ENCODE measurements at regions not wholly inside any gene's neighbourhood (a gene's known extent, or its start where the extent isn't known, plus 50 kb on each side); places are given as distances from the start of the nearest gene placed in this dataset.

DNA sequence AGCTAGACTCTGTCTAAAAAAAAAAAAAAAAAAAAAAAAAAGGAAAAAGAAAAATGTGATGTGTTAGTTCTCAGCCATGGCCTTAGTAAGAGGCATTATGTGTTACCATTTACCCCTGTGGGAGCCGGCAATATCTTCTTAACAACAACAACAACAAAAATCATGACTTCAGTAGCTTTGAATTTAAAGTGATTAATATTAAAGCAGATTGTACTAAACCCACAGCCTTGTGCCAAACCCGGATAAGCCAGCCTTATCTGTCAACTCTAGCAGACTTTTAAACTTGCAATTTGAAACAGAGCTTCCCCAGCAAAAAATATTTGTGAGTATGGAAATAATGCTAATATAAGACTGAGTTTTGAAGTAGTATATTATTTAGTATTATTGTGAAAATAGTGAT lies 462.1 kb upstream of the GNPDA2 start:
- Histone ChIP-seq H3K9me3 (ENCODE audit: insufficient read depth, low read depth, low read length) (no peaks in the 10 kb centered on the region), H3K36me3 (ENCODE audit: insufficient read depth, low read depth, low read length) (no peaks in the 10 kb centered on the region), H3K27me3 (ENCODE audit: insufficient read depth, low read length) (no peaks in the 10 kb centered on the region), H3K9ac (ENCODE audit: low read depth, low read length) (no peak overlapping the region), H3K4me1 (ENCODE audit: insufficient read depth, low read length) (no peaks in the 10 kb centered on the region), H3K4me3 (ENCODE audit: low read length) (no peak overlapping the region), H3K27ac (ENCODE audit: low read length) (no peak overlapping the region)

DNA sequence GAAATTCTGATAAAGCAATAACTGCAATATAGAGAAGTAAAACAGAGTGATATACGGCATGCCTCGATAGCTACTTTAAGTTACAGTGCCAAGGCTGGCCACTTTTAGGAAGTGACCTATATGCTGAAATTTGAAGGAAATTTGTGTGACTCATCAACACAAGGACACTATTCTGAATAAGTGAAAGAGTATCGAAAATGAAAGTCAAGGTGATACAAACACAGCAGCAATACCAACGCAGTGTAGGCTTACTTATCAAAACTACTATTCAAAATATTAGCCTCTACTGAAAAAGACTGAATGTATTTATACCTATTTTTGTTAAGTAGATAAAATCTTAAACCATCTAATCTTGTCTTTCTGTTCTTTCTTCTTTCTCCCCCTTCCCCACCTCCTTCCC lies 459.9 kb upstream of the GNPDA2 start:
- Histone ChIP-seq H3K4me3 (ENCODE audit: low read length) (no peak overlapping the region), H3K9ac (ENCODE audit: low read depth, low read length) (no peak overlapping the region), H3K27ac (ENCODE audit: low read length) (no peak overlapping the region), H3K9me3 (ENCODE audit: insufficient read depth, low read depth, low read length) (no peaks in the 10 kb centered on the region), H3K36me3 (ENCODE audit: insufficient read depth, low read depth, low read length) (no peaks in the 10 kb centered on the region), H3K27me3 (ENCODE audit: insufficient read depth, low read length) (no peaks in the 10 kb centered on the region), H3K4me1 (ENCODE audit: insufficient read depth, low read length) (no peaks in the 10 kb centered on the region)

GRCh38 chr4:45183905-45184304 lies 457.5 kb upstream of the GNPDA2 start:
- Histone ChIP-seq H3K36me3 (ENCODE audit: insufficient read depth, low read depth, low read length) (no peaks in the 10 kb centered on the region), H3K27ac (ENCODE audit: low read length) (no peak overlapping the region), H3K9me3 (ENCODE audit: insufficient read depth, low read depth, low read length) (no peaks in the 10 kb centered on the region), H3K9ac (ENCODE audit: low read depth, low read length) (no peak overlapping the region), H3K4me1 (ENCODE audit: insufficient read depth, low read length) (no peaks in the 10 kb centered on the region), H3K27me3 (ENCODE audit: insufficient read depth, low read length) (no peaks in the 10 kb centered on the region), H3K4me3 (ENCODE audit: low read length) (no peak overlapping the region)

GRCh38 chr4:45172636-45173035 lies 446.3 kb upstream of the GNPDA2 start:
- Histone ChIP-seq H3K27me3 (ENCODE audit: insufficient read depth, low read length) (no peaks in the 10 kb centered on the region), H3K9ac (ENCODE audit: low read depth, low read length) (no peak overlapping the region), H3K36me3 (ENCODE audit: insufficient read depth, low read depth, low read length) (no peaks in the 10 kb centered on the region), H3K4me1 (ENCODE audit: insufficient read depth, low read length) (no peaks in the 10 kb centered on the region), H3K27ac (ENCODE audit: low read length) (no peak overlapping the region), H3K4me3 (ENCODE audit: low read length) (no peak overlapping the region), H3K9me3 (ENCODE audit: insufficient read depth, low read depth, low read length) (peaks cover 3% of the 10 kb centered on the region; the same call in 1 of the 2 replicates)

DNA sequence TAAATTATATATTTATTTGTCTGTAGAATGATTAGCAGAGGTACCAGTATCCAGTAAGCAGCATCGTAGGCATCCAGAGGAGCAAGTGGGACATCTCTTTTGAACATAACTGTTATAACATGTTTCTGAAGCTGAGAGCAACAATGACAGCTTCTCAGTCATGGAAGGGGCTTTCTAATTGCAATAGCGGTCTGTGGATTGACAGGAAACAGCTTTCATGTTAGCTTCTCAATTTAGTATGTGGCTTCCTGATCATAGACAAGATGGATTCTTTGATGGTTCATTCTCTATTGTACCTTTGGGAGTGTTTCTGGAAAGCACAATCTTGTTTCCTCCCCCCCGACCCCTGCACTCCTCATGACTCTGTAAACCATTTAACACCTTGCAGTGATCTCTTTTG lies 434.6 kb upstream of the GNPDA2 start:
- Histone ChIP-seq H3K27ac (ENCODE audit: low read length) (no peak overlapping the region), H3K36me3 (ENCODE audit: insufficient read depth, low read depth, low read length) (no peaks in the 10 kb centered on the region), H3K4me3 (ENCODE audit: low read length) (no peak overlapping the region), H3K9ac (ENCODE audit: low read depth, low read length) (no peak overlapping the region), H3K27me3 (ENCODE audit: insufficient read depth, low read length) (no peaks in the 10 kb centered on the region), H3K9me3 (ENCODE audit: insufficient read depth, low read depth, low read length) (no peaks in the 10 kb centered on the region), H3K4me1 (ENCODE audit: insufficient read depth, low read length) (no peaks in the 10 kb centered on the region)

DNA sequence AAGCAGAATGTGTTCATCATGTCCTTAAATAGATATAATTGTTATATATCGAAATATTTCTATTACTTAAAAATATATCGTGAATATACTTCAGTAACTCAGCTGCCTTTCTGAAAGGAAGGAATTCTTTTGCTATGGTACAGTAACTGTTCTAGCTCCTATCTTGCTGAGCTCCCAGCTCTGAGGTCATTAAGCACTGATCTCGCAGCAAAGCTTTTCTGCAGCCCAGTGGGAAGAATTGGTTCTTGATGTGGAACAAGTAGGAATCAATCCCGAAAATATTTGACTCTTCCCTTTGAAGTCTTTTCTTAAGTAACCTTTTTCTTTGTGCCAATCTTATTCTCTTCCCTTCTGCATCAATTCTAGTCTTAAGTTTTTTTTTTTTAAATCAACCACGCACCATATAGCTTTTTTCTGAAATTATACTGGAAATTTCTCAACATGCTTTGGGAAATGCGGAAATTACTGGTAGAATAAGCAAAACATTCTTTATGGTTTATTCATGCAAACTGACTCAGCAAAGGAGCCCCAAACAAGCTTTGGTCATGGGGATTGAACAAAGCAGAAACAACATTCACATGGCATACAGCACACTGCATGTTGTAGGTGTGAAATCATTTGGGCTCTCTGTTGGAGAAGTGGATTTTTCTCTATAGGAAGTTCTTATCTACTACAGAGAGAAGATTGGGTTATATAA lies 428.9 kb upstream of the GNPDA2 start:
- no peak overlapping the region for H3K27ac ChIP-seq (ENCODE audit: low read length)

GRCh38 chr4:45147866-45148265 lies 421.5 kb upstream of the GNPDA2 start:
- H3K36me3 ChIP-seq (ENCODE audit: insufficient read depth, low read depth, low read length): no peaks in the 10 kb centered on the region
- H3K9ac ChIP-seq (ENCODE audit: low read depth, low read length): no peak overlapping the region
- H3K4me1 ChIP-seq (ENCODE audit: insufficient read depth, low read length): no peaks in the 10 kb centered on the region
- H3K4me3 ChIP-seq (ENCODE audit: low read length): no peak overlapping the region
- no peaks in the 10 kb centered on the region for H3K9me3 ChIP-seq (ENCODE audit: insufficient read depth, low read depth, low read length)
- no peaks in the 10 kb centered on the region for H3K27me3 ChIP-seq (ENCODE audit: insufficient read depth, low read length)
- H3K27ac ChIP-seq (ENCODE audit: low read length): no peak overlapping the region

More for the DNA sequence above, 428.9 kb upstream of the GNPDA2 start:
- no peaks in the 10 kb centered on the region for H3K9me3 ChIP-seq (ENCODE audit: insufficient read depth, low read depth, low read length)
- no peaks in the 10 kb centered on the region for H3K4me1 ChIP-seq (ENCODE audit: insufficient read depth, low read length)
- no peak overlapping the region for H3K9ac ChIP-seq (ENCODE audit: low read depth, low read length)
- no peak overlapping the region for H3K4me3 ChIP-seq (ENCODE audit: low read length)
- H3K36me3 ChIP-seq (ENCODE audit: insufficient read depth, low read depth, low read length): no peaks in the 10 kb centered on the region
- H3K27me3 ChIP-seq (ENCODE audit: insufficient read depth, low read length): no peaks in the 10 kb centered on the region

DNA sequence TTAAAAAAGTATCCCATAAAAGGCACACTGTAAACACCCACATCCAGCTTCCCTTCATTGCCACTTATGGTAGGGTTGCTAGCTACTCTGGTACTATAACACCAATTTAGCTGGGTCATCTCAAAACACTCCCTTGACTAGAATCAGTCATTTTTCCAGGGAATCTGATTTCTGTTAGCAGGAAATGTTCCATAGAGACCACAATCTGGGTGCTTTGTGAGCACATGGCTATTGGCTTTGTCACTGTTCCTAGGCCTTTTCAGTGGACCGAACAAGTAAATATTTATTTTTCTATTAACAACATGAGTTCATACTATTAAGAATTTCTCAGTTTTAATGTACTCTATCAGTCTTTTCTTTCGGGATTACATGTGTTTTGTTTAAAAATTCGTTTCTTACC lies 404.7 kb upstream of the GNPDA2 start:
- no peaks in the 10 kb centered on the region for H3K4me1 ChIP-seq (ENCODE audit: insufficient read depth, low read length)
- no peaks in the 10 kb centered on the region for H3K27me3 ChIP-seq (ENCODE audit: insufficient read depth, low read length)
- H3K4me3 ChIP-seq (ENCODE audit: low read length): no peak overlapping the region
- no peak overlapping the region for H3K27ac ChIP-seq (ENCODE audit: low read length)
- H3K9ac ChIP-seq (ENCODE audit: low read depth, low read length): no peak overlapping the region
- no peaks in the 10 kb centered on the region for H3K36me3 ChIP-seq (ENCODE audit: insufficient read depth, low read depth, low read length)
- no peaks in the 10 kb centered on the region for H3K9me3 ChIP-seq (ENCODE audit: insufficient read depth, low read depth, low read length)

- no peaks in the 10 kb centered on the region for H3K27me3 ChIP-seq (ENCODE audit: insufficient read depth, low read length)
- no peaks in the 10 kb centered on the region for H3K4me1 ChIP-seq (ENCODE audit: insufficient read depth, low read length)
- H3K4me3 ChIP-seq (ENCODE audit: low read length): no peak overlapping the region
- no peaks in the 10 kb centered on the region for H3K9me3 ChIP-seq (ENCODE audit: insufficient read depth, low read depth, low read length)
- H3K36me3 ChIP-seq (ENCODE audit: insufficient read depth, low read depth, low read length): no peaks in the 10 kb centered on the region
- H3K27ac ChIP-seq (ENCODE audit: low read length): no peak overlapping the region
- no peak overlapping the region for H3K9ac ChIP-seq (ENCODE audit: low read depth, low read length)
These were observed 396.1 kb upstream of the GNPDA2 start for GRCh38 chr4:45122406-45122805.

GRCh38 chr4:45121426-45121975 lies 395.1 kb upstream of the GNPDA2 start:
- no peak overlapping the region for H3K4me3 ChIP-seq (ENCODE audit: low read length)
- no peaks in the 10 kb centered on the region for H3K27me3 ChIP-seq (ENCODE audit: insufficient read depth, low read length)
- no peak overlapping the region for H3K27ac ChIP-seq (ENCODE audit: low read length)
- no peak overlapping the region for H3K9ac ChIP-seq (ENCODE audit: low read depth, low read length)
- H3K36me3 ChIP-seq (ENCODE audit: insufficient read depth, low read depth, low read length): no peaks in the 10 kb centered on the region
- no peaks in the 10 kb centered on the region for H3K9me3 ChIP-seq (ENCODE audit: insufficient read depth, low read depth, low read length)
- H3K4me1 ChIP-seq (ENCODE audit: insufficient read depth, low read length): no peaks in the 10 kb centered on the region

DNA sequence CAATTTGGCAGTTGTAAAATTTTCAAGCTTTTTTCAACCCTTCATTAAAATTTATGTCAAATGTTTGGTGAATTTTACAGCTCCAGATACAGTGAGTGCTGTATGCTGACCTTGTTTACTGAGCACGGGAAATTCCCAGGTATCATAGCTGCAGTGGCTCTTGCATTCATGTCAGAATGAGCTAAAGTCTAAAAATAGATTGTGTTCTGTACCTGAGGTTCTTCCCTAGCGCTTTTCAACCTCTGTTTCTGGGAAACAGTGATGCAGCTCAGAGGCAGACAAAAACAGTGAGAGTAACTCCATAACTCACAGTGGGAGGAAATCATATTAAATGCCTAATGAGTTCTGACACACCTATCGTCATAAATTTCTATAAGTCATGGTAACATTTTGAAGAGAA lies 393.8 kb upstream of the GNPDA2 start:
- Histone ChIP-seq H3K9ac (ENCODE audit: low read depth, low read length) (no peak overlapping the region), H3K27ac (ENCODE audit: low read length) (no peak overlapping the region), H3K27me3 (ENCODE audit: insufficient read depth, low read length) (no peaks in the 10 kb centered on the region), H3K9me3 (ENCODE audit: insufficient read depth, low read depth, low read length) (no peaks in the 10 kb centered on the region), H3K36me3 (ENCODE audit: insufficient read depth, low read depth, low read length) (no peaks in the 10 kb centered on the region), H3K4me3 (ENCODE audit: low read length) (no peak overlapping the region), H3K4me1 (ENCODE audit: insufficient read depth, low read length) (no peaks in the 10 kb centered on the region)

DNA sequence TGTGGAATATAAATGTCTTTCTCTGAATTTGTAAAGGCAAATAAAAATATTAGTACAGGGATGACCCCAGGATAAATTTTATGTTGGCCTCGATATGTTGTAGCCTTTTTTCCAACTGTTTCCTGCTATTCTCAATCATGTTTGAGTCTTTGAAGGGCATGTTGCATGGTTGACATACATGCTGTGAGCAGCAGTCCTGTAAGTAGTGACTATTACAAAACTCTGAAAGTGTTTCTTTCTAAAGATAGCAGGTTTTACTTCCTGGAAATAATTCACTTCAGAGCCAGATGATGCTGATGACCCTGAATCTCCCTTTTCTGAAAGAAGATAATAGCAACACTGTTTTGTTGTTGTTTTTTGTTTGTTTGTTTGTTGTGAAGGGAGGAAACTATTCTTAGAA lies 393.0 kb upstream of the GNPDA2 start:
- Histone ChIP-seq H3K4me1 (ENCODE audit: insufficient read depth, low read length) (no peaks in the 10 kb centered on the region), H3K9ac (ENCODE audit: low read depth, low read length) (no peak overlapping the region), H3K27me3 (ENCODE audit: insufficient read depth, low read length) (no peaks in the 10 kb centered on the region), H3K4me3 (ENCODE audit: low read length) (no peak overlapping the region), H3K27ac (ENCODE audit: low read length) (no peak overlapping the region), H3K9me3 (ENCODE audit: insufficient read depth, low read depth, low read length) (no peaks in the 10 kb centered on the region), H3K36me3 (ENCODE audit: insufficient read depth, low read depth, low read length) (no peaks in the 10 kb centered on the region)

All from iPS-20b (cell line).